ENCODE measurements at regions not wholly inside any gene's neighbourhood (a gene's known extent, or its start where the extent isn't known, plus 50 kb on each side); places are given as distances from the start of the nearest gene placed in this dataset.
"Not testable (repeated sequence)": the region's sequence is repeated elsewhere in the genome, so short reads cannot be mapped to it uniquely, and the experiment has no call there.

- DNase-seq (ENCODE audit: low read depth), result no peak
Measured at GRCh38 chr6:164377348-164377918, 932.0 kb downstream of the C6orf118 start.

GRCh38 chr6:164370773-164371172 is 938.6 kb downstream of the C6orf118 start:
- no peak for DNase-seq (ENCODE audit: low read depth)

GRCh38 chr6:164359441-164359840 is 944.9 kb downstream of the QKI start:
- DNase-seq (ENCODE audit: low read depth), result no peak

GRCh38 chr6:164359036-164359435 is 944.5 kb downstream of the QKI start:
- DNase-seq (ENCODE audit: low read depth), result no peak

GRCh38 chr6:164356814-164357213 is 942.3 kb downstream of the QKI start:
- no peak for DNase-seq (ENCODE audit: low read depth)

- no peak for DNase-seq (ENCODE audit: low read depth)
Measured at GRCh38 chr6:164347455-164347854, 932.9 kb downstream of the QKI start.

GRCh38 chr6:164346631-164347030 is 932.1 kb downstream of the QKI start:
- DNase-seq (ENCODE audit: low read depth), result no peak

- DNase-seq (ENCODE audit: low read depth), result no peak
Measured at GRCh38 chr6:164345806-164346496, 931.4 kb downstream of the QKI start.

- DNase-seq (ENCODE audit: low read depth), result no peak
Measured at GRCh38 chr6:164345327-164345726, 930.8 kb downstream of the QKI start.

GRCh38 chr6:164344801-164345291 is 930.3 kb downstream of the QKI start:
- no peak for DNase-seq (ENCODE audit: low read depth)

- DNase-seq (ENCODE audit: low read depth), result not testable (repeated sequence)
Measured at GRCh38 chr6:164339442-164339841, 924.9 kb downstream of the QKI start.

GRCh38 chr6:164337925-164338397 is 923.4 kb downstream of the QKI start:
- no peak for DNase-seq (ENCODE audit: low read depth)

GRCh38 chr6:164337024-164337924 is 922.8 kb downstream of the QKI start:
- no peak for DNase-seq (ENCODE audit: low read depth)

- DNase-seq (ENCODE audit: low read depth), result no peak
Measured at GRCh38 chr6:164336455-164336854, 921.9 kb downstream of the QKI start.

GRCh38 chr6:164331026-164331425 is 916.5 kb downstream of the QKI start:
- DNase-seq (ENCODE audit: low read depth), result no peak

- DNase-seq (ENCODE audit: low read depth), result no peak
Measured at GRCh38 chr6:164325168-164325567, 910.6 kb downstream of the QKI start.

GRCh38 chr6:164322533-164322932 is 908.0 kb downstream of the QKI start:
- DNase-seq (ENCODE audit: low read depth), result peak; percentile 76

GRCh38 chr6:164321297-164321696 is 906.8 kb downstream of the QKI start:
- DNase-seq (ENCODE audit: low read depth), result no peak

- no peak for DNase-seq (ENCODE audit: low read depth)
Measured at GRCh38 chr6:164315376-164315775, 900.9 kb downstream of the QKI start.

- no peak for DNase-seq (ENCODE audit: low read depth)
Measured at GRCh38 chr6:164308339-164308738, 893.8 kb downstream of the QKI start.

- no peak for DNase-seq (ENCODE audit: low read depth)
Measured at GRCh38 chr6:164303102-164303964, 888.8 kb downstream of the QKI start.

- DNase-seq (ENCODE audit: low read depth), result no peak
Measured at GRCh38 chr6:164296411-164296810, 881.9 kb downstream of the QKI start.
